OCI-M2 (cell line): ENCODE measurements at regions not wholly inside any gene's neighbourhood (a gene's known extent, or its start where the extent isn't known, plus 50 kb on each side); places are given as distances from the start of the nearest gene placed in this dataset.

Experiments
- DNase-seq: peaks from one replicate; lab custom pipeline; 2025; ENCODE audit not compliant: unreplicated experiment; lab: John Stamatoyannopoulos, UW

- DNase-seq = no peak
These were observed 92.5 kb upstream of the PTPN1 start for GRCh38 chr20:50417484-50418235.

- no peak for DNase-seq
These were observed 91.1 kb upstream of the PTPN1 start for GRCh38 chr20:50418890-50419642.

- no peak for DNase-seq
These were observed 89.8 kb upstream of the PTPN1 start for GRCh38 chr20:50420380-50420779.

GRCh38 chr20:50421356-50422340 lies 88.5 kb upstream of the PTPN1 start:
- no peak for DNase-seq

- DNase-seq = no peak
These were observed 86.4 kb upstream of the PTPN1 start for GRCh38 chr20:50423758-50424157.

- DNase-seq = no peak
These were observed 85.1 kb upstream of the PTPN1 start for GRCh38 chr20:50425076-50425475.

GRCh38 chr20:50426866-50427718 lies 83.1 kb upstream of the PTPN1 start:
- DNase-seq = no peak

GRCh38 chr20:50427719-50428083 lies 82.5 kb upstream of the PTPN1 start:
- no peak for DNase-seq

GRCh38 chr20:50428097-50428828 lies 81.9 kb upstream of the PTPN1 start:
- DNase-seq = no peak

GRCh38 chr20:50429412-50429811 lies 80.8 kb upstream of the PTPN1 start:
- no peak for DNase-seq

- no peak for DNase-seq
These were observed 79.1 kb upstream of the PTPN1 start for GRCh38 chr20:50431066-50431450.

- no peak for DNase-seq
These were observed 77.0 kb upstream of the PTPN1 start for GRCh38 chr20:50433001-50433761.

GRCh38 chr20:50434321-50434652 lies 75.9 kb upstream of the PTPN1 start:
- no peak for DNase-seq

- DNase-seq = no peak
These were observed 75.4 kb upstream of the PTPN1 start for GRCh38 chr20:50434653-50435396.

GRCh38 chr20:50435397-50436051 lies 74.7 kb upstream of the PTPN1 start:
- no peak for DNase-seq

- DNase-seq = no peak
These were observed 74.0 kb upstream of the PTPN1 start for GRCh38 chr20:50436052-50436656.

GRCh38 chr20:50436696-50437095 lies 73.5 kb upstream of the PTPN1 start:
- no peak for DNase-seq

GRCh38 chr20:50438986-50439407 lies 71.2 kb upstream of the PTPN1 start:
- no peak for DNase-seq
